Stimulated activated CD8-positive, alpha-beta memory T cell treated with anti-CD3 and anti-CD28 coated beads, Interleukin-2, amount 100 ng/mL, for 48 hours (primary cell): ENCODE measurements at regions not wholly inside any gene's neighbourhood (a gene's known extent, or its start where the extent isn't known, plus 50 kb on each side); places are given as distances from the start of the nearest gene placed in this dataset.
"Not testable (repeated sequence)": the region's sequence is repeated elsewhere in the genome, so short reads cannot be mapped to it uniquely, and the experiment has no call there.

Experiments used
- DNase-seq, 2 donors: peaks; one replicate each; pipeline ENCODE4 v3.0.0-alpha.2; 2020; ENCODE audit warnings: low read depth in 2 of 2

DNA sequence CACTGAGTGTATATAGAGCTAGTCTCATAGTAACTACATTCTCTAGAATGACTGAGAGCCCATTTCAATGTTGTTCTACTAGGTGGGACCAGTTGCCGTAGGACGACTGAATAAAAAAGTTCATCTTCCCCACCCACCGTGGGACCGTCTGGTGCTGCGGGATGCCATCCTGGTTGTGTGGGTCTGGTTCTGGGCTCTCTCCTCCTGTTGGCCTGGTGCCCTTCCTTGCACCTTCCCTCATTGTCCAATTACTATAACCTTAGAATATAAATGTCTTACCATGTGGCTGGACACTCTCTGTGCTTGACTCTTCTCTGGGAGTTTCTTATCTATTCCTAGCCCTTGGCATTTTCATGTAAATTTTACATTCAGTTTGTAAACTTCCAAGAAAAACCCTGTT, 344.4 kb downstream of the TCERG1L start:
- no peak for DNase-seq

DNA sequence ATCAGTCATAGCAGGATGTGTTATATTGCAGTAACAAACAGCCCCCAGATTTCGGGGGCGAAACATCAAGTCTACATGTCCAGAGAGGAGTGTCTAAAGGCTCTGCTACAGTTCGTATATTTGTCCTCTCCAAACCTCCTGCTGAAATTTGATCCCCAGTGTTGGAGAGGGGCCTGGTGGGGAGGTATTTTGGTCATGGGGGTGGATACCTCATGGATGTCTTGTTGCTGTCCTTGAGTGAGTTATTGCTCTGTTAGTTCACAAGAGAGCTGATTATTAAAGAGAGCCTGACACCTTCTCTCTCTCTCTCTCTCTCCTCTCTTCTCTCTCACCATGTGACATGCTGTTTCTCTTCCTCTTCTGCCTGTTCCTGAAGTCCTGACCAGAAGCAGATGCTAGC, 343.7 kb downstream of the TCERG1L start:
- no peak for DNase-seq

DNA sequence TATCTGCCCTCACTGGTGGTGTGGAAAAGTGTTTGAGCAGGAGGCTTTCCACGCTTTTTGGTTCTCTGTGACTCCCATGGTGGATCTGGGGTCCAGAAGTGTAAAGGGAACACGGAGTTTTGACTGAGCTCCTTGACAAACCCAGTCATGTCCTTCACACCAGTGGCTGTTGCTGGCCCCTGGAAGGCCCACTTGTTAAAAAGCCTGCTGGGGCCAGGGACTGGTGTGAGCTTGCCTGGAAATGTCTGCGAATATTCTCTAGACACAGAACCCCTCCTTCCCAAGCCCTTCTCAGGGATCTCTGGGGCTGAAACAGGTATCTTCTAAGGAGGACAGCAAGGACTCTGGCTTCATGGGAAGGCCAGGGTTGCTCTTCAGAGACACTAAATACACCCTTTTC, 343.0 kb downstream of the TCERG1L start:
- no peak for DNase-seq

DNA sequence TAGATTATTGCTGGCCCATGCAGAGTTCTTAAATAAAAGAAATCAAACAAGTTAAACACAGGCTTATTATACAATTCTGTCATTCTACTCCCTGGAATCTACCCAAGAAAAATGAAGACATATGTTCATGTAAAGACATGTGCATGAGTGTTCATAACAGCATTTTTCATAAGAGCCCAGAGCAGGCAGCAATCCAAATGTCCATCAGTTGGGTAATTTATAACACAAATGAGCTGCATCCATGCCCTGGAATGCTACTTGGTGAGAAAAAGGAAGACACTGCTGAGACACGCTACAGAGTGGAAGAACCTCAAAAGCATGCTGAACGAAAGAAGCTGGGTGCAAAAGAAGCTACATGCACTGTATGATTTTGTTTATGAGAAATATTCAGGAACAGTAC, 342.6 kb downstream of the TCERG1L start:
- no peak for DNase-seq

DNA sequence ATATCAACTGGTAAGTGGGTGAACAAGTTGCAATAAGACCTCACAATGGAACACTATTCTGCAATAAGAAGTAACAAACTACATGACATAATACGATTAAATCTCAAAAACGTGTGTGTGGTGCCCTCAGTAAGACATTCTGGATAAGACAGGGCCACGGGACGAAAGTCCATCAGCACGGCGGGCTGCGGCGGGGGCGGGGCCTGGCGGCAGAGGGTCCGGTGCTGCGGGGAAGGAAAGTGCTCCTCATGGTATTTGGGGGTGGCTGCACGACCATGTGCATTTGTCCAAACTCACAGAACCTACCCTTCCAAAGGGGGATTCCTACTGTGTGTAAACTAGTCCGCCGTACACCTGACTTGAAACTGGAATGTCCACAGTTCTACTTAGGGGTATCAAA, 341.8 kb downstream of the TCERG1L start:
- no peak for DNase-seq

DNA sequence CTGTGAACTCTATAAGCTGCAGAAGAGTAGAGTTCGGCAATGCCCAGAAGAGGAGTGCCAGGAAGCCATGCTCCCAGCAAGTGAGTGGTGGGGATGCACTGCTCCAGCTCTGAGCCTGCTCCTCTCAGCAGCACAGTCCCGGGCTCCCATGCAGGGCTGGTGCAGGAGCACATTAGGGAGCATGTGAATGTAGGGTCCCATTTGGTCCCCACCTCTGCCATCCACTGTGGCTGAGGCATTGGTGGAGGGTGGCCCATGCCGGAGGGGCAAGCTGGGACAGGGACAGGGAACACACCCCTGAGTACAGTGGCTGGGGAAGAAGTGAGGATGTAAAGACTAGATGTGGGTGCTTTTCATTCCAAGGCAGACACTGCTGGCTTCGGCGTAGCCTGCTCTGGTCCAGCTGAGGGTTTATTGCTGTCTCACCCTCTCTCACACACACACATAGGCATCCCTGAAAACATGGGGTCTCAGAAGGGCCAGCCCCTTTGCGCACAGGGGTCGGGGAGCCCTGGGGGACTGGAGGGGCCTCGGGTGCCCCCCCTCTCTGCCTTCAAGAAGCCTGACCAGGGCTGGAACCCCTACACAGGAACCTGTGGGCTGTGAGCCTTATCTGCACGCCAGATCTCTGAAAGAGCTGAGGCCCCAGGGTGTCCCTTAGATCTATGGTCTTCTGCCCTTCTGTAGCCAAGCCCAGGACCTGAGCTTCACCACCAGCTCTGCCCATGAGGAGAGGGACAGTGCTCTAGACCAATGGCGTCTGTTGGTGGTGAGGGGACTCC, 341.0 kb downstream of the TCERG1L start:
- no peak for DNase-seq

DNA sequence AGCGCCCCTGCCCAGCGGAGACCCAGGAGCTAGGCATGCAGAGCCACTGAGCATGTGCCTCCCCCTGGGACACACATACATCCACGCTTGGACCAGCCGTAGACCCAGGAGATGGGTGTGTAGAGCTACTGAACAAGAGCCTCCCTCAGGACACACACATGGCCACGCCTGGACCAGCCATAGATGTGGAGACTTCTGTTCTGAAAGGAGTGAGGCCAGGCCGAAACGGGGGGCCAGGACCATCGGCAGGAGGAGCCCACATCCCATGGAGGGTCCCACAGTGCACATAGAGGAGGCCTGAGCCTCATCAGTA, 340.4 kb downstream of the TCERG1L start:
- no peak for DNase-seq

DNA sequence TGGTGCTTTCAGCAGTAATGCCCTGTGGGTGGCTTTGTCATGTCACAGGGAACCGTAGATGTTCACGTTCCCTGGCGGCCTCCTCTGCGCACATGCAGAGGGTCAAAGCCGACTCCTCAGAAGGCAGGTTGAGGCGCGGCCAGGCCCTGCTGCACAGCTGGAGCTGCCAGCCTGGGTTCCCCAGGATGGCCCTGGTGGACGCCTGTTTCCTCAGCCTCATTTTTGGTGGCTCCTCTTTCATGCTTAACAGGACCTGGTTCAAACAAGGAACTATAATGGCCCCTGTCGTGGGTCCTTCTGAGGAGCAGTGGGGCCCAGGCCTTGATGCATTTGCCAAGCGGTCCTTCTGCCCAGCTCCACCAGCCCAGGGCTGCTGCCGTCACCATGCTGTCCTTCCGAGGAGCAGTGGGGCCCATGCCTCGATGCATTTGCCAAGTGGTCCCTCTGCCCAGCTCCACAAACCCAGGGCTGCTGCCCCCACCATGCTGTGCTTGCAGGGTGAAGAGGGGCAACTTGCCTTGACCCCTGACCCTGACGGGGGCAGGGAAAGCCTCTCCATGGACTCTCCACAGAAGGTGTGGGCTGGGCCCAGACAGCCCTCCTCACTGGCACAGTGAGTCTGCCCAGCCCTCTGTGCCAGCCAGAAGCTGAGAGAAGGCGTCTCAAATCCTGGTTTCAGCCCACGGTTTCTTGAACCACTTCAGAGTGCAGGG, 338.2 kb downstream of the TCERG1L start:
- no peak for DNase-seq

DNA sequence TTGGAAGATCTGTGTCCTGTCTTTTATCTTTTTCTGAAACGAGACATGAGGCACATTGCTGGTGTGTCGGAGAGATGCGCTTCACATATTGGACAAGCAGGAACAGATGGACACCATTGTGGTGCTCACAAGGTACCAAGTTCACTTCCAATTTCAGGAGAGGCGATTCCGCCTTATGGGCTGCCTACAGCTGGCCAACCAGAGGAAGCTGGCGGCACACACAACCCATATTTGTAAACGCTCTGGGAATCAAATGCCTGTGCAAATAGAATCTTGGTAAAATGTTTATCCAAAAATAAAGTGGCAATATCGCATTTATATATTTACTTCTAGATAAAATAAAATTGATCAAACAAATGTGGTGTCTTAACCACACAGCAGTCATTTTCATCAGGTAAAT, 337.4 kb downstream of the TCERG1L start:
- no peak for DNase-seq

DNA sequence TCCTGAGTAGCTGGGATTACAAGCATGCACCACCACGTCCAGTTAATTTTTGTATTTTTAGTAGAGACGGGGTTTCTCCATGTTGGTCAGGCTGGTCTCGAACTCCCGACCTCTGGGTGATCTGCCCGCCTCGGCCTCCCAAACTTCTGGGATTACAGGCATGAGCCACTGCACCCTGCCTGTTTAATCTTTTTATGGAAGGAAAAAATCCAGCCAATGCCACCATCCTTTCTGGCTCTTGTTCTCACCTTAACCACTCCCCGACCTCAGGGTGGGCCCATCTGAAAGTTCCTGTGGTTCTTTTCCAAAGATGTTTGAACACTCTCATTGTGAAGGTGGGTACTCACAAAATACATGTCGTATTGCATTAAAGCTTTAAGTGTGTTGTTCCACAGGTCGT, 336.2 kb downstream of the TCERG1L start:
- not testable (repeated sequence) for DNase-seq

DNA sequence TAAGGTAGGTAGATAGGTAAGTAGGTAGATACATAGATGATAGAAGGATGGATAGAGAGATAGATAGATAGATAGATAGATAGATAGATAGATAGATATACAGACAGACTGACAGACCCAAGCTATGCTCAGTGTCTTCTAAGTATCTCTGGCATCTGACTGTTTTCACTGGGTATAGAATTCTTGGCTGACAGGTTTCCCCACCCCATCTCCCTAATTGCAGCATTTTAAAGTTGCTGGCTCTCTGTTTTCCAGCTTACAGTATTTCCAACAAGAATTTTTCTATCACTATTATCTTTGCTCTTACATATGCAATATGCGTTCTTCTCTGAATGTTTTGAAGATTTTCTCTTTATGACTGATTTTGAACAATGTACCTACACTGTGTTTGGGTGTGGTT, 328.7 kb downstream of the TCERG1L start:
- DNase-seq, result no peak

DNA sequence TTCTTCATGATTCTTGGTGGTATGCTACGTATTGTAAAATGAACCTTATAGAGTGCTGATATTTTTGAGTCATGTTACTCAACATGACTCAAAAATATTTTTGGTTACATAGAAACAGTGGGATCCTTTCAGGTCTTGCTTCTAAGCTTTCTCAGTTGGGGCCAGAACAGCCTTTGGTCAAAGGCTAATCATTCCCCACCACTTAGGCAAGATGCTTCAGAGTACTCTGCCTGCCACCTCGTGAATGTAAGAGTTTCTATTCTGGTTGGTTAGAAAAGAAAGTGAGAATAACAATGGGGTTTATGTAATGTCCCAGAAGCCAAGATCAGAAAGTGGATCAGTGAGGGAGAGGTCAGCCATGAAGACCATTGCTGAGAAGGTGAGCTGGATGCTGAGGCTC, 327.8 kb downstream of the TCERG1L start:
- no peak for DNase-seq

DNA sequence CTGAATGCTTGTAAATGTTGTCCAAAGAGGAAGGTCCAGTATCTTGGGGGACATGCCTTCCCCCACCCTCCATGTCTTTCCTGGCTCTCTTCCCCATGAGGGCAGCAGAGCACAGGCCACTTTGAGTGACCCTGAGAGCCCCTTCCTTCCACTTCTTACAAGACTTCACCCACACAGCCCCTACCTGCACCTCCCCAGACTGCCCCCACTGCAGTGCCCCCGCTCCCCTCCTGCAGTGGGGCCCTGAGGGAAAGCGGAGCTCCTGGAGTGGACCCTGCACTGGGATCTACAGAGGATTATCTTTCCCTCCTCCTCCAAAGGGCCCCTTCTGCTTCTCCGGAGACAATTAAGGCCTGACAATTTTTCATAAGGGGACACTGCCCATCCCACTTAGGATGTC, 326.8 kb downstream of the TCERG1L start:
- no peak for DNase-seq

DNA sequence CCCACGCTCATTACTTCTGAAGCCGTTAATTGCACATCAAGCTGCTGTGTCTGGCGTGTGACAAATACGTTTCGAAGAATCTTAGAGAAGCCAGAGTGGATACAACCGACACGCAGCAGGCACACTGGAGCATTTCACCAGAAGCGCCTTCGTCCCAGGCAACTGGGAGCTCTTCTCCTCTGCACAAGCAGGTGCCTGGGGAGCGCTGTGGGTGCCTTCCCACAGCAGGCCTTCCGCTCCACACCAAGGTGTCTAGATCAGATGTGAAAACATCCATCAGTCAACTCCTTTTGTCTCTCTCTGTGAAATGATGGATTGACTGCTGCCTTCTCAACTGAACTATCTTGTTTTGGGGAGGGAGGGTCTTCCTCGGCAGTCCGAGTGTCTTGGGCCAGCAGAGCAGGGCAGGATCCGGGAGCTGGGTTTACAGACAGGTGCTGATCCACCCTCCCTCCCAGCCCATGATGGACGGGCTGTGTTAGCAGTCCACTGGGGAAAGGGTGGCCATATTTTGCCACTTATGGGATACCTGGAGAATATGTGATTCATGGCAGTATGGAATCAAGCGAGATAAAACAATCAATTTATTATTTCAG, 326.3 kb downstream of the TCERG1L start:
- DNase-seq, result no peak

DNA sequence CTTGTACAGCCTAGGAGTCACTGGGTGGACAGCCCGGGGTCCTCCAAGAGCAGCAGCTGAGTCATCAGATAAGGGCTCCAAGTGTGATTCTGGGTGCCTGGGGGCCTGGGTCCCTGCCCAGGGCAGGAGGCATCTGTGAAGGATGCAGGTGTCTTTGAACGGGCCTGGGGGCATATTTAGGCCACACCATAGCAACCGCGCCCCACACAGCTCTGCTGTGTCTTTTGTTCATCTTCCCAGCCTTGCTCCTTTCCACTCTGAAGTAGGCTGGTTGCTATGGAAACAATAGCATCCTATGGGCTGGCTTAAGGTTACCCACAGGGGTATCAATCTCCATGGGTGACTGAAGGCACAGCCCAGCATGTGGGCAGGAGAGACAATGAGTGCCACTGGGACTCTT, 324.7 kb downstream of the TCERG1L start:
- DNase-seq, result no peak

DNA sequence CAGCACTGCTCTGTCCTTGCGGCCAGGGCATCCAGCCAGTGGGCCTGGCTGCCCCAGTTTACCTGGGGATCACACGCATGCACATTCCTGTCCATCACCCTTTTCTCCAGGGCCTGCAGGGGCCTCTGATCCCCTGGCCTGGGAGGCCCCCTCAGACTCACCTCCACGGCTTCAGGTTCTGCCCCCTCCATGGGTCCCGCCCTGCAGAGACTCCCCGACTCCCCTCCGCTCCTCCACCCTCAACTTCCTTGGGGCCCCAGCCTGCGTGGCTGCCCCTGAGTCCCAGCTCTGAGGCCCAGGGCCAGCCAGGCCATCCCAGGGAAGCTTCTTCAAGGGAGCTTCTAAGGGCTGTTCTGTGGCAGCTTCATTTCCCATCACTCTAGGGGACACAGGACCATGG, 324.1 kb downstream of the TCERG1L start:
- no peak for DNase-seq

DNA sequence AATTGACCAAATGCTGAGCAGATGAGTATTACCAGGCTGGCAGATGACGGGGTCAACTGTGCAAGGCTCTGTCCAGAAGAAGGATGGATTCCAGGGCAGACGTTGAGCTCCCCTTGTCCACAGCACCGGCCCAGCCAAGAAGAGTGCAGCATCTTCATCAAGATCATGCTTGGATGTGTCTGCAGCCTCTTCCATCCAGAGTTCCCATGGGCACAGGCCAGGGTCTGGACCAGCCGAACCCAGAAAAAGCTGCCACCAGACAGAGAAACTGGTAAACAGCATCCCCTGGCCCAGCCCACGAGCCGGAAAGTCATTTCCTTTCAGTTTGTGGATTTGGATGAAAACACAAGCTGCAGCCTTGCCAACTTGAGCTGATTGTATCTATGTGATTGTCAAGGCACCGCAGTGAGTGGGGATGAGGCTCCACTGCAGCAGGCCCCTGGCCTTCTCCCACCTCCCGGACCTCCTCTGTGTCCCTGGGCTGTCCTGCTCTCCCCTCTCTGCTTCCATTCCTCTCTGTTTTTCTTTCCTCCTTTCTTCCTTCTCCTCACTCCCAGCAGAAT, 321.8 kb downstream of the TCERG1L start:
- no peak for DNase-seq

DNA sequence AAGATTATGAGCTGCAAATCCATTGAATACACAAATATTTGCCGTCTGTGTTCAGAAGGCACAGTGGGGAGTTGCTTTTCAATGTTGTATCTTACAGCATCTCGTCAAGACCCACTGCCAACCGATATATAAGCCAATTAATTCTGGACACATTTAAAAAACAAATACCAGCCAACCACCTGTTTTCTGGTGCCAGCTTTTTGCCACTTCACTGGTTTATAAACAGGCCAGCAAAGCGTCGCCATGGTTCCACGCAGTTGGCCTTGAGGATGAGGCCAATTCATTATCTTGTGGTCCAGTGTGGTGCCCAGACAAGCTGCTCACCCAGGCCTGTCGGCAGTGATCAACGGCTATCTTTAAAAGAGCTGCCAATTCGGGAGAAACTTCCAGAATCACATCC, 321.0 kb downstream of the TCERG1L start:
- DNase-seq, result no peak

DNA sequence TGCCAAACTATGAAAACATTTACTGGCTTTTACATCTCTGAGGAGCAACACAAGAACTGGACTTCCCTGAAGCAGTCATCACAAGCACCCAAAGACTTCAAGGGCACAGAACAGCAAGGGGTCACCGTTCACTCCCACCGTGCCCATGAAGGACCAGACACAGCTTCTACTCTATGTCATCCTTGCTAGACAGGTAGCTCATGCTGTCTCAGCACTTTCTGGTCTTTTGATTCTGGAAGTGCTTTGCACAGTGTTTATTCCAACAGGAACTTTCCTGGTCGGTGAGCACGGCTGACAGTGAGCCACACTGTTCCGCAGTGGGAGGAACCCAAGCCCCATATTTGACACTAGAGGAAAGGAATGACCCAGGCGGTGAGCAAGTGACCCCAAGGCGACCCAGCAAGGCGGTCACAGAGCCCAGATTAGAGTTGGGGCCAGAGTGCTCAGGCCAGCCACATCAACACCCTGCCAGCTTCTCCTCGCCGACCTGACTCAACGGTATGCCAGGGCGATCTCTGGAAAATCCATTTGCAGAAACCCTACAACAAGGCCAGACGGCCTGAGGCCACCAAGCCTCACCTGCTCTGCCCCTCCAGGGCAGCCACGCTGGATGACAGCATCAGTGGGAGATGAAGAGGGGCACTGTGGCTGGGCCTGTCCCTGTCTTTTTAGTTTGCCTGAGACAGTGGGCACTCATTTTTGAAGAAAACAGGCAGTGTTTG, 318.6 kb downstream of the TCERG1L start:
- no peak for DNase-seq

DNA sequence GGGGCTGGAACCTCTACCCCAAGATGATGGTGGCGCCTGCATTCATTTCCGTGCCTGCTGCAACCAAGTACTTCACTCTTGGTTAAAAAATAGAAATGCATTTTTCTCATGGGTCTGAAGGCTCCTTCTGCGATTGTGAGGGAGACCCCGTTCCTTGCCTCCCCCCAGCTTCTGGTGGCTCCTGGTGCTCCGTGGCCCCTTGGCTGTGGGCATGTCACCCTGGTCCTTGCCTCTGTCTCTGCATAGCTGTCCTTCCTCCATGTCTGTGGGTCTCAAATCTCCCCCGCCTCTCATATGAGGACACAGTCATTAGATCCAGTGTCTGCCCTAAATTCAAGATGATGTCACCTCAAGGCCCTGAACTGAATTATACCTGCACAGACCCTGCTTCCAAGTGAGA, 317.9 kb downstream of the TCERG1L start:
- no peak for DNase-seq

DNA sequence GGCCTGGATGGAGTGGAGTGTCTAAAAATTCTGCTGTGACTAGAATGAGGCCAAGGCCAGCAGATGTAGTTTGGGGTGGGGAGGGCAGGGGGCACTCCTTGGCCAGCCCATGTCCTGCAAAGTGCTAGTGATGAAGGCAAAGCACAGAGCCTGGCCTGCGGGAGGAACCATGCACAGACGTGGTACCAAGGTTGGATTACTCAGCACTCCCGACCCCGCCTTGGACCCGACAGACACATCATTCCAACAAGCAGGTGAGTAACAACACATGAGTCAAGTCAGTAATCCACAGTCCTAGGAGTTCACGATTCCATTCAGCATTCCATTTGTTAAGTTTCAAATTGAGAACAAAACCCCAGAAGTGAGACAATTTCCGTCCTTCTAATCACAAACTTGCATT, 317.3 kb downstream of the TCERG1L start:
- no peak for DNase-seq

DNA sequence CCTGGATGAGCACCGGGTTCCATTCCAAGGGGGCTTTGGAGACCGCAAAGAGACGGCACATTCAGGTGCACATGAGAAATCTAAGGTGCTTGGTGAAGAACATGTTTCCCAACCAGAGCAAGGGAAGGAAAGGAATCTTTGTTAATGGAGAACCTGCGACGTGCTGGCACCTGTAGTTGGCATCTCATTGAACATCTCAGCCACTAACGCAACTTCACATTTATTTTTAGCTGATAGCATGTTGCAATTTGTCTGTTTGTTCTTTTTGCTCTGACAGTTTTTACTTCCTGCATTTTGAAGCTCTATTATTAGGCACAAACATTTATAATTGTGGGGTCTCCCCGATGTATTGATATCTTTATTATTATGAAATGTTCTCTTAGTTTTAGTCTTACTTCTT, 316.7 kb downstream of the TCERG1L start:
- no peak for DNase-seq
